ENCODE measurements at regions not wholly inside any gene's neighbourhood (a gene's known extent, or its start where the extent isn't known, plus 50 kb on each side); places are given as distances from the start of the nearest gene placed in this dataset.

- DNase-seq: no peak
- intact Hi-C loops (cut with DNase I): no loop called here
- Histone ChIP-seq H3K4me3 (no peak overlapping the region), H3K4me1 (peaks cover 7% of the 10 kb centered on the region), H3K36me3 (no peaks in the 10 kb centered on the region), H3K27ac (no peak overlapping the region), H3K9me3 (no peaks in the 10 kb centered on the region), H3K27me3 (peaks cover 15% of the 10 kb centered on the region)
- ATAC-seq: no peak
- no peak for TF ChIP-seq CTCF (IDR thresholded peaks at IDR 0.05)
These were observed 122.2 kb downstream of the MRM1 start for GRCh38 chr17:36723459-36724025.

GRCh38 chr17:36726199-36726598 lies 124.8 kb downstream of the MRM1 start:
- Histone ChIP-seq H3K27ac (no peak overlapping the region), H3K27me3 (peaks cover 42% of the 10 kb centered on the region), H3K4me3 (no peak overlapping the region), H3K36me3 (no peaks in the 10 kb centered on the region), H3K9me3 (no peaks in the 10 kb centered on the region), H3K4me1 (peaks cover 7% of the 10 kb centered on the region)
- DNase-seq: no peak
- no peak for ATAC-seq
- intact Hi-C loops (cut with DNase I): no loop called here
- TF ChIP-seq CTCF (IDR thresholded peaks at IDR 0.05): no peak

GRCh38 chr17:36727052-36727451 lies 125.7 kb downstream of the MRM1 start:
- H3K4me3 ChIP-seq: no peak overlapping the region
- H3K27me3 ChIP-seq: peaks cover 51% of the 10 kb centered on the region
- no peaks in the 10 kb centered on the region for H3K36me3 ChIP-seq
- intact Hi-C loops (cut with DNase I): no loop called here
- H3K4me1 ChIP-seq: no peaks in the 10 kb centered on the region
- DNase-seq (no peak), ATAC-seq (no peak)
- no peak overlapping the region for H3K27ac ChIP-seq
- no peak for TF ChIP-seq CTCF (IDR thresholded peaks at IDR 0.05)
- no peaks in the 10 kb centered on the region for H3K9me3 ChIP-seq

- no peak for TF ChIP-seq CTCF (IDR thresholded peaks at IDR 0.05)
- H3K27me3 ChIP-seq: peaks cover 51% of the 10 kb centered on the region
- no peak for DNase-seq
- intact Hi-C loops (cut with DNase I): no loop called here
- H3K27ac ChIP-seq: no peak overlapping the region
- no peaks in the 10 kb centered on the region for H3K9me3 ChIP-seq
- H3K4me3 ChIP-seq: no peak overlapping the region
- H3K4me1 ChIP-seq: no peaks in the 10 kb centered on the region
- H3K36me3 ChIP-seq: no peaks in the 10 kb centered on the region
- ATAC-seq: no peak
These were observed 126.2 kb downstream of the MRM1 start for GRCh38 chr17:36727577-36727976.

- Histone ChIP-seq H3K27ac (no peak overlapping the region), H3K9me3 (no peaks in the 10 kb centered on the region), H3K4me1 (no peaks in the 10 kb centered on the region), H3K36me3 (no peaks in the 10 kb centered on the region), H3K27me3 (peaks cover 49% of the 10 kb centered on the region), H3K4me3 (no peak overlapping the region)
- intact Hi-C loops (cut with DNase I): no loop called here
- ATAC-seq (no peak), DNase-seq (no peak)
- TF ChIP-seq CTCF (IDR thresholded peaks at IDR 0.05): no peak
These were observed 126.9 kb downstream of the MRM1 start for GRCh38 chr17:36728030-36728991.
